Lung (tissue), 9 donors: ENCODE measurements at regions not wholly inside any gene's neighbourhood (a gene's known extent, or its start where the extent isn't known, plus 50 kb on each side); places are given as distances from the start of the nearest gene placed in this dataset.
A peak's percentile ranks its signal among the peaks of the same experiment; 100 is the strongest.
"Not testable (repeated sequence)": the region's sequence is repeated elsewhere in the genome, so short reads cannot be mapped to it uniquely, and the experiment has no call there.

Experiments used
- ATAC-seq: fragments of 200-7000 bp; cut with Tn5 transposase; one replicate; pipeline ENCODE4 v1.9.1; 2020; ENCODE audit warnings: moderate number of reproducible peaks; ENCODE audit not compliant: insufficient read depth, low FRiP score
- DNase-seq, 3 donors: peaks; one replicate each; pipeline ENCODE4 v3.0.0-alpha.2; 2013 to 2017
- H3K27ac ChIP-seq, 2 donors: one replicate each; pipeline ENCODE4 v1.5.1; 2013; ENCODE audit warnings: mild to moderate bottlenecking in 2 of 2, moderate library complexity in 2 of 2, control low read depth in 1 of 2, inconsistent platforms in 1 of 2, low read depth in 1 of 2, low read length in 1 of 2
- H3K27me3 ChIP-seq, 3 donors: one replicate each; pipeline ENCODE4 v1.5.1; 2013; ENCODE audit warnings: low read length in 2 of 3; ENCODE audit not compliant: control insufficient read depth in 3 of 3, insufficient read depth in 3 of 3
- H3K36me3 ChIP-seq, 4 donors: one replicate each; pipeline ENCODE4 v1.5.1; 2013; ENCODE audit warnings: low read length in 4 of 4, mild to moderate bottlenecking in 1 of 4, moderate library complexity in 1 of 4; ENCODE audit not compliant: control insufficient read depth in 4 of 4, insufficient read depth in 4 of 4
- H3K4me1 ChIP-seq, 5 donors: one replicate each; pipeline ENCODE4 v1.5.1; 2013; ENCODE audit warnings: low read length in 5 of 5, mild to moderate bottlenecking in 2 of 5, moderate library complexity in 1 of 5; ENCODE audit not compliant: control insufficient read depth in 5 of 5, insufficient read depth in 5 of 5
- H3K4me3 ChIP-seq: one replicate; pipeline ENCODE4 v1.5.1; 2013; ENCODE audit warnings: mild to moderate bottlenecking, control low read depth, moderate library complexity
- H3K9ac ChIP-seq, 2 donors: one replicate each; pipeline ENCODE4 v1.5.1; 2013; ENCODE audit warnings: low read length in 2 of 2, control low read depth in 1 of 2; ENCODE audit not compliant: insufficient read depth in 1 of 2
- H3K9me3 ChIP-seq, 4 donors: one replicate each; pipeline ENCODE4 v1.5.1; 2013; ENCODE audit warnings: low read length in 3 of 4, mild to moderate bottlenecking in 1 of 4, moderate library complexity in 1 of 4; ENCODE audit not compliant: control insufficient read depth in 4 of 4, insufficient read depth in 3 of 4
- WGBS, 2 donors: extraction: QIAGEN DNeasy Blood & Tissue Kit; methylation state at CpG; one replicate each; pipeline ENCODE4 v1.1.7; 2013; 5-methylcytosine and 5-hydroxymethylcytosine counted together
- donor health status: Bipolar disorder and iron deficiency.
- donor health status: healthy.
- donor health status: DM: yes; HTN: yes; CAD: no.

GRCh38 chr3:75579536-75579935 is 84.6 kb upstream of the FRG2C start:
- not testable (repeated sequence) for H3K36me3 ChIP-seq, H3K4me3 ChIP-seq, H3K27me3 ChIP-seq, H3K9me3 ChIP-seq, H3K4me1 ChIP-seq, ATAC-seq, H3K9ac ChIP-seq, H3K27ac ChIP-seq
- DNase-seq: peak; percentile 12 to 25 (median 21)
- 3 to 6% methylated on average over 7 to 27 of the region's 27 CpGs for WGBS, 2 donors

GRCh38 chr3:75579981-75580782 is 83.9 kb upstream of the FRG2C start:
- H3K9me3 ChIP-seq, H3K36me3 ChIP-seq, ATAC-seq, H3K9ac ChIP-seq, H3K27me3 ChIP-seq, H3K27ac ChIP-seq, H3K4me1 ChIP-seq: not testable (repeated sequence)
- peak; percentile 38 to 53 (median 42) for DNase-seq
- peak overlapping the region; percentile 49 for H3K4me3 ChIP-seq
- WGBS, 2 donors: 4 to 10% methylated on average over 21 to 67 of the region's 67 CpGs

- not testable (repeated sequence) for H3K9me3 ChIP-seq, ATAC-seq, H3K27ac ChIP-seq, H3K36me3 ChIP-seq, DNase-seq, H3K4me1 ChIP-seq, H3K27me3 ChIP-seq, H3K4me3 ChIP-seq, H3K9ac ChIP-seq
- 46 to 54% methylated on average over 2 to 3 of the region's 3 CpGs for WGBS, 2 donors
Measured at GRCh38 chr3:75582536-75582935, 81.6 kb upstream of the FRG2C start.

- H3K27me3 ChIP-seq, ATAC-seq, H3K36me3 ChIP-seq, H3K9me3 ChIP-seq, H3K4me3 ChIP-seq, H3K27ac ChIP-seq, H3K4me1 ChIP-seq, H3K9ac ChIP-seq: not testable (repeated sequence)
- peak; percentile 9 to 22 (median 22) for DNase-seq
- 12 to 17% methylated on average over 10 of the region's 10 CpGs for WGBS, 2 donors
Measured at GRCh38 chr3:75583116-75583515, 81.0 kb upstream of the FRG2C start.

GRCh38 chr3:75587695-75588094 is 76.4 kb upstream of the FRG2C start:
- not testable (repeated sequence) for ATAC-seq, H3K9me3 ChIP-seq, H3K36me3 ChIP-seq, H3K27me3 ChIP-seq, H3K4me1 ChIP-seq, H3K4me3 ChIP-seq, H3K9ac ChIP-seq, DNase-seq, H3K27ac ChIP-seq
- 91 to 92% methylated on average over 15 of the region's 15 CpGs for WGBS, 2 donors

GRCh38 chr3:75590382-75590781 is 73.7 kb upstream of the FRG2C start:
- H3K9ac ChIP-seq, H3K9me3 ChIP-seq, H3K27me3 ChIP-seq, DNase-seq, H3K4me3 ChIP-seq, H3K36me3 ChIP-seq, H3K4me1 ChIP-seq, ATAC-seq, H3K27ac ChIP-seq: not testable (repeated sequence)
- 87 to 91% methylated on average over 16 of the region's 16 CpGs for WGBS, 2 donors

- not testable (repeated sequence) for H3K27me3 ChIP-seq, ATAC-seq, H3K9ac ChIP-seq, H3K9me3 ChIP-seq, H3K27ac ChIP-seq, H3K4me3 ChIP-seq, H3K36me3 ChIP-seq, H3K4me1 ChIP-seq
- DNase-seq: peak in 2 of 3 donors; percentile 14 to 22
- WGBS, 2 donors: 73 to 75% methylated on average over 14 of the region's 14 CpGs
Measured at GRCh38 chr3:75604286-75604934, 59.7 kb upstream of the FRG2C start.

- not testable (repeated sequence) for H3K9ac ChIP-seq, H3K36me3 ChIP-seq, H3K4me1 ChIP-seq, ATAC-seq, H3K27ac ChIP-seq, DNase-seq, H3K9me3 ChIP-seq, H3K4me3 ChIP-seq
- peaks cover 0 to 11% (median 3%) of the 10 kb centered on the region in 3 donors for H3K27me3 ChIP-seq
- 87 to 88% methylated on average over 9 of the region's 9 CpGs for WGBS, 2 donors
Measured at GRCh38 chr3:75607996-75608395, 56.1 kb upstream of the FRG2C start.
